Prostate gland (tissue), 2 donors: ENCODE measurements at regions not wholly inside any gene's neighbourhood (a gene's known extent, or its start where the extent isn't known, plus 50 kb on each side); places are given as distances from the start of the nearest gene placed in this dataset.

Source experiments
- DNase-seq: peaks from one replicate; pipeline ENCODE4 v3.0.0-alpha.2; 2019; ENCODE audit warnings: low spot score
- H3K27ac ChIP-seq, 2 donors: fragments of 200-600 bp; sonication (generic); 2 replicates each; pipeline ENCODE4 v1.5.1; 2017 to 2019
- H3K27me3 ChIP-seq: fragments of 200-600 bp; sonication (generic); replicated peaks from 2 replicates; pipeline ENCODE4 v1.5.1; 2019; ENCODE audit not compliant: insufficient read depth
- H3K36me3 ChIP-seq, 2 donors: fragments of 200-600 bp; sonication (generic); 1 replicate in 1 of 2; 2 replicates in 1 of 2; pipeline versions ENCODE4 v1.5.1 to v1.8.1; 2017 to 2019
- H3K4me1 ChIP-seq: fragments of 200-600 bp; sonication (generic); replicated peaks from 2 replicates; pipeline ENCODE4 v1.5.1; 2019
- H3K4me3 ChIP-seq, 2 donors: fragments of 200-600 bp; sonication (generic); 2 replicates each; pipeline ENCODE4 v1.5.1; 2017 to 2019
- H3K9me3 ChIP-seq: fragments of 200-600 bp; sonication (generic); 2 replicates; pipeline ENCODE4 v1.5.1; 2017
- CTCF ChIP-seq, 4 experiments: fragments of 200-600 bp in 2 of 4; fragments of 450-650 bp in 2 of 4; sonication (generic) in 2 of 4; IDR thresholded peaks; 1 replicate in 3 of 4; 2 replicates in 1 of 4; pipeline ENCODE4 v1.5.1; 2016 to 2019; ENCODE audit warnings: antibody characterized with exemption in 4 of 4, mild to moderate bottlenecking in 2 of 4, moderate library complexity in 2 of 4
- POLR2A ChIP-seq: fragments of 450-650 bp; IDR thresholded peaks from one replicate; pipeline ENCODE4 v1.6.1; 2016; ENCODE audit warnings: antibody characterized with exemption, mild to moderate bottlenecking
- POLR2AphosphoS5 ChIP-seq: sonication (generic); formaldehyde crosslinking; IDR thresholded peaks from one replicate; pipeline ENCODE4 v1.6.1; 2017; ENCODE audit warnings: antibody characterized with exemption
- WGBS: methylation state at CpG from one replicate; pipeline ENCODE4 v1.1.5; 2018; 5-methylcytosine and 5-hydroxymethylcytosine counted together
- intact Hi-C: fragments of 100-400 bp; cut with DNase I; formaldehyde crosslinking; loops from one replicate; pipeline ENCODE4 v1.14.2; 2022

GRCh38 chr12:118528625-118529024 is 152.3 kb downstream of the SUDS3 start:
- intact Hi-C loops, result no loop called here
- no peak overlapping the region for H3K27ac ChIP-seq
- DNase-seq, result no peak
- no peaks in the 10 kb centered on the region for H3K4me1 ChIP-seq
- no peak overlapping the region for H3K4me3 ChIP-seq
- TF ChIP-seq POLR2AphosphoS5, result no peak
- no peaks in the 10 kb centered on the region for H3K9me3 ChIP-seq
- H3K27me3 ChIP-seq, result no peaks in the 10 kb centered on the region
- H3K36me3 ChIP-seq, result no peaks in the 10 kb centered on the region

- Histone ChIP-seq H3K4me1 (no peaks in the 10 kb centered on the region), H3K9me3 (no peaks in the 10 kb centered on the region), H3K36me3 (no peaks in the 10 kb centered on the region), H3K4me3 (no peak overlapping the region), H3K27ac (no peak overlapping the region), H3K27me3 (no peaks in the 10 kb centered on the region)
- no peak for DNase-seq
- intact Hi-C loops, result no loop called here
- 55% methylated on average over 3 of the region's 3 CpGs for WGBS
- TF ChIP-seq POLR2A (no peak), CTCF (IDR thresholded peaks at IDR 0.05) (no peak), POLR2AphosphoS5 (no peak)
These were observed 157.6 kb downstream of the SUDS3 start for GRCh38 chr12:118534003-118534402.

DNA sequence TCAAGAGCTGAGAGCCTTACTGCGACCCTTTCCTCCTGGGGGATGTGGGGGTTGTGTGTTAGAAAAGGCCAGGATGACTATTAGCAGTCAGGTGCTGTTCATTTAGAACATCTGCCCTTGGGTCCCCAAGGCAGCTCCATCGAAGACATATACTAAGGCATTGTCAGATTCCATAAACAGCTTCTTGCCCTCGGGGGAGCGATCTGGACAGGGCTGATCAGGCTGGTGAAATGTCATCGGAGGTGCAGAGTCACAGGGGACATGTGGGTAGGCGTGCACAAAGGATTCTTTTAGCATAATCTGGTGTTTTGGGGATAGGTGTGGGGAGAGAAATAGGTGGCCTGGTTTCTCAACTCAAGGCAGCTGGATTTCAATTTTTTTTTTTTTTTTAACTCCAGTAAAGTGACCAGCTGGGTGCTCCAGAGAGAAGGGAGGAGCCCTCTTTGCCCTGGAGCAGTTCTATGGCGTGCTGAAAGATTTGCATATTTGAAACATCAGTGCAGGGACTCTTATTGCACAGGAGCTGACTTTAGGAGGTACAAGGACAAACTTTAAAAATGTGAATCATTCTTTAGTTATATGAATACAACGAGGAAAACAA is 160.1 kb downstream of the SUDS3 start:
- intact Hi-C loops, result no loop called here
- H3K4me3 ChIP-seq, result no peak overlapping the region
- H3K4me1 ChIP-seq, result no peaks in the 10 kb centered on the region
- 63% methylated on average over 8 of the region's 8 CpGs for WGBS
- no peak for DNase-seq
- TF ChIP-seq POLR2AphosphoS5 (no peak), CTCF (IDR thresholded peaks at IDR 0.05) (no peak), POLR2A (no peak)
- H3K27me3 ChIP-seq, result no peaks in the 10 kb centered on the region
- no peaks in the 10 kb centered on the region for H3K9me3 ChIP-seq
- H3K27ac ChIP-seq, result peak overlapping the region; percentile 29 to 73
- no peaks in the 10 kb centered on the region for H3K36me3 ChIP-seq

GRCh38 chr12:118537481-118537917 is 161.1 kb downstream of the SUDS3 start:
- WGBS, result 49% methylated on average over 10 of the region's 10 CpGs
- Histone ChIP-seq H3K9me3 (no peaks in the 10 kb centered on the region), H3K36me3 (no peaks in the 10 kb centered on the region), H3K27me3 (no peaks in the 10 kb centered on the region), H3K4me1 (no peaks in the 10 kb centered on the region), H3K27ac (peak overlapping the region; percentile 29 to 73), H3K4me3 (no peak overlapping the region)
- intact Hi-C loops, result no loop called here
- no peak for TF ChIP-seq POLR2A
- TF ChIP-seq POLR2AphosphoS5, result peak; percentile 64
- no peak for TF ChIP-seq CTCF (IDR thresholded peaks at IDR 0.05)
- peak; percentile 7 for DNase-seq

DNA sequence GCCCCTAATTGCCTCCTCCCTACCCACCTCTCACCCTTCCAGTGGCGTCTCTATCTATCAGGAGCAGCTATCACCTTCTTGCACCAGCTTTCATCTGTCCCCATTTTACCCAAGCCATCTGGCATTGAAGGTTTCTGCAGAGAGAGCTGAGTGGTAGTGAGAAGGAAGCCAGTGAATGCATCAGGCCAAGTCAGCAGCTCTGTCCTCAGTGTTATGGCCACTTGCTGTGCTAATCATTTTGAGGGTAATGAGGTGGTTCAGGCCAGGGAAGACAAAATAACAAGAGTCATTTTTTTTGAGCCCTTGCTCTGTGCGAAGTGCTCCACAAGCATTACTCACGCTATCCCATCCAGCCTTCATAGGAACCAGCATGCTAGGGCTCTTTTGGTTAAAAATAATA is 164.7 kb downstream of the SUDS3 start:
- Histone ChIP-seq H3K27ac (no peak overlapping the region), H3K4me1 (no peaks in the 10 kb centered on the region), H3K36me3 (no peaks in the 10 kb centered on the region), H3K4me3 (no peak overlapping the region), H3K9me3 (no peaks in the 10 kb centered on the region), H3K27me3 (no peaks in the 10 kb centered on the region)
- intact Hi-C loops, result no loop called here
- DNase-seq, result no peak
- WGBS, result 76% methylated on average over 3 of the region's 3 CpGs
- TF ChIP-seq POLR2A, result no peak
- TF ChIP-seq CTCF (IDR thresholded peaks at IDR 0.05), result no peak
- no peak for TF ChIP-seq POLR2AphosphoS5
